GM19463 (cell line): ENCODE measurements at regions not wholly inside any gene's neighbourhood (a gene's known extent, or its start where the extent isn't known, plus 50 kb on each side); places are given as distances from the start of the nearest gene placed in this dataset.
"Not testable (repeated sequence)": the region's sequence is repeated elsewhere in the genome, so short reads cannot be mapped to it uniquely, and the experiment has no call there.

Experiments
- ATAC-seq: cut with Tn5 transposase; IDR thresholded peaks from one replicate; pipeline ENCODE4 v1.9.1; 2021; ENCODE audit warnings: mild to moderate bottlenecking, moderate library complexity; ENCODE audit not compliant: unreplicated experiment

- ATAC-seq, result no peak
Measured at GRCh38 chr15:36133742-36134141, 445.7 kb upstream of the CDIN1 start.

- ATAC-seq, result no peak
Measured at GRCh38 chr15:36136049-36136448, 443.4 kb upstream of the CDIN1 start.

GRCh38 chr15:36152936-36153335, 426.5 kb upstream of the CDIN1 start:
- ATAC-seq, result no peak

GRCh38 chr15:36156879-36157427, 422.5 kb upstream of the CDIN1 start:
- no peak for ATAC-seq

- no peak for ATAC-seq
Measured at GRCh38 chr15:36160351-36160750, 419.1 kb upstream of the CDIN1 start.

- ATAC-seq, result no peak
Measured at GRCh38 chr15:36161108-36161507, 418.3 kb upstream of the CDIN1 start.

GRCh38 chr15:36161771-36162212, 417.6 kb upstream of the CDIN1 start:
- ATAC-seq, result no peak

- ATAC-seq, result not testable (repeated sequence)
Measured at GRCh38 chr15:36163983-36164382, 415.4 kb upstream of the CDIN1 start.

- ATAC-seq, result no peak
Measured at GRCh38 chr15:36172955-36173354, 406.5 kb upstream of the CDIN1 start.

GRCh38 chr15:36175186-36175740, 404.2 kb upstream of the CDIN1 start:
- ATAC-seq, result no peak

- no peak for ATAC-seq
Measured at GRCh38 chr15:36175741-36176291, 403.6 kb upstream of the CDIN1 start.

GRCh38 chr15:36177590-36178302, 401.7 kb upstream of the CDIN1 start:
- no peak for ATAC-seq

GRCh38 chr15:36178303-36178633, 401.2 kb upstream of the CDIN1 start:
- no peak for ATAC-seq

- ATAC-seq, result no peak
Measured at GRCh38 chr15:36183201-36183600, 396.2 kb upstream of the CDIN1 start.

GRCh38 chr15:36185438-36185837, 394.0 kb upstream of the CDIN1 start:
- ATAC-seq, result no peak

GRCh38 chr15:36185845-36186244, 393.6 kb upstream of the CDIN1 start:
- no peak for ATAC-seq

- ATAC-seq, result no peak
Measured at GRCh38 chr15:36186376-36186775, 393.1 kb upstream of the CDIN1 start.

- no peak for ATAC-seq
Measured at GRCh38 chr15:36191459-36191858, 388.0 kb upstream of the CDIN1 start.

GRCh38 chr15:36195361-36196007, 383.9 kb upstream of the CDIN1 start:
- not testable (repeated sequence) for ATAC-seq

GRCh38 chr15:36208868-36209582, 370.4 kb upstream of the CDIN1 start:
- no peak for ATAC-seq

- no peak for ATAC-seq
Measured at GRCh38 chr15:36210426-36210825, 369.0 kb upstream of the CDIN1 start.
